H1 (cell line): ENCODE measurements at regions not wholly inside any gene's neighbourhood (a gene's known extent, or its start where the extent isn't known, plus 50 kb on each side); places are given as distances from the start of the nearest gene placed in this dataset.

ENCODE experiments used
- CTCF ChIA-PET: fragments of 300-600 bp; sonication (Branson Sonifier 250); formaldehyde crosslinking; loops from one replicate; lab custom pipeline; 2021; ENCODE audit not compliant: partially characterized antibody; lab: Charles Lee
- POLR2A ChIA-PET: fragments of 300-600 bp; sonication (Branson Sonifier 250); formaldehyde crosslinking; loops from one replicate; lab custom pipeline; 2021; ENCODE audit warnings: inconsistent platforms; ENCODE audit not compliant: partially characterized antibody; lab: Charles Lee
- DNase-seq, 2 experiments: peaks; one replicate each; pipeline versions ENCODE4 v3.0.0 to v3.0.0-alpha.2; 2010 to 2022; ENCODE audit warnings: low spot score in 2 of 2, low read depth in 1 of 2, mixed read lengths in 1 of 2
- FAIRE-seq: peaks from 2 replicates; lab custom pipeline; 2011; peaks lifted over from hg19 to GRCh38; lab: Jason Lieb, UNC
- H2AFZ ChIP-seq: 2 replicates; pipeline ENCODE4 v1.8.1; 2012; ENCODE audit warnings: low read length, inconsistent platforms
- H2AK5ac ChIP-seq: 2 replicates; pipeline ENCODE4 v1.6.1; 2013; ENCODE audit warnings: low read depth, low read length
- H2BK120ac ChIP-seq: replicated peaks from 2 replicates; pipeline ENCODE3; 2013; ENCODE audit warnings: low read depth, low read length, inconsistent platforms
- H2BK12ac ChIP-seq: 2 replicates; pipeline ENCODE4 v1.6.1; 2013; ENCODE audit warnings: low read depth, low read length
- H2BK15ac ChIP-seq: 2 replicates; pipeline ENCODE4 v1.6.1; 2013; ENCODE audit warnings: low read length
- H2BK20ac ChIP-seq: 2 replicates; pipeline ENCODE4 v1.6.1; 2013; ENCODE audit warnings: low read length
- H2BK5ac ChIP-seq: 2 replicates; pipeline ENCODE4 v1.6.1; 2013; ENCODE audit warnings: low read depth, low read length
- H3K14ac ChIP-seq: 2 replicates; pipeline ENCODE4 v1.6.1; 2013; ENCODE audit warnings: inconsistent platforms; ENCODE audit not compliant: insufficient read length
- H3K18ac ChIP-seq: 2 replicates; pipeline ENCODE4 v1.6.1; 2013; ENCODE audit warnings: low read length; ENCODE audit errors: extremely low read depth
- H3K23ac ChIP-seq: 2 replicates; pipeline ENCODE4 v1.6.1; 2013; ENCODE audit warnings: inconsistent platforms; ENCODE audit not compliant: insufficient read length
- H3K23me2 ChIP-seq: 2 replicates; pipeline ENCODE4 v1.6.1; 2013; ENCODE audit warnings: low read depth, low read length
- H3K27ac ChIP-seq: 2 replicates; pipeline ENCODE4 v1.6.1; 2011; ENCODE audit warnings: low read depth, low read length, inconsistent platforms
- H3K27me3 ChIP-seq, 4 experiments: replicated peaks in 1 of 4; 1 replicate in 1 of 4; 2 replicates in 3 of 4; pipeline versions ENCODE4 v1.6.1 to v1.8.1; 2011 to 2013; ENCODE audit warnings: low read length in 3 of 4, mild to moderate bottlenecking in 3 of 4, inconsistent platforms in 2 of 4, mixed read lengths in 2 of 4, moderate library complexity in 1 of 4; ENCODE audit not compliant: control insufficient read depth in 3 of 4, insufficient read depth in 3 of 4; ENCODE audit errors: extremely low read depth in 1 of 4
- H3K36me3 ChIP-seq, 4 experiments: 2 replicates each; pipeline versions ENCODE4 v1.6.1 to v1.8.1; 2011 to 2013; ENCODE audit warnings: mild to moderate bottlenecking in 4 of 4, low read length in 3 of 4, moderate library complexity in 2 of 4, control low read depth in 1 of 4, inconsistent platforms in 1 of 4; ENCODE audit not compliant: insufficient read depth in 4 of 4, control insufficient read depth in 2 of 4
- H3K4ac ChIP-seq: replicated peaks from 2 replicates; pipeline ENCODE3; 2013; ENCODE audit warnings: low read length, low read depth, mixed read lengths, inconsistent platforms; ENCODE audit not compliant: insufficient read length
- H3K4me1 ChIP-seq, 4 experiments: replicated peaks in 1 of 4; 1 replicate in 1 of 4; 2 replicates in 3 of 4; pipeline versions ENCODE4 v1.6.1 to v1.8.1; 2011 to 2013; ENCODE audit warnings: low read length in 3 of 4, inconsistent platforms in 2 of 4, mixed read lengths in 1 of 4; ENCODE audit not compliant: insufficient read depth in 4 of 4, control insufficient read depth in 3 of 4
- H3K4me2 ChIP-seq, 2 experiments: 2 replicates each; pipeline versions ENCODE4 v1.6.1 to v1.8.1; 2011 to 2013; ENCODE audit warnings: low read depth in 2 of 2, low read length in 2 of 2, control low read depth in 1 of 2, inconsistent platforms in 1 of 2, mild to moderate bottlenecking in 1 of 2; ENCODE audit not compliant: insufficient read depth in 1 of 2
- H3K4me3 ChIP-seq, 4 experiments: fragments of 200-600, 300-600 bp in 1 of 4; sonication (generic), shearing (Covaris generic), sonication (Bioruptor Twin) in 1 of 4; 2 replicates each; pipeline versions ENCODE4 v1.5.1 to v1.8.1; 2011 to 2016; ENCODE audit warnings: low read length in 4 of 4, low read depth in 3 of 4, control low read depth in 2 of 4, inconsistent platforms in 2 of 4, mild to moderate bottlenecking in 2 of 4, mixed read lengths in 1 of 4, moderate library complexity in 1 of 4; ENCODE audit not compliant: insufficient read depth in 2 of 4; ENCODE audit errors: extremely low read depth in 1 of 4
- H3K56ac ChIP-seq: replicated peaks from 2 replicates; pipeline ENCODE3; 2013; ENCODE audit warnings: low read depth, mild to moderate bottlenecking, mixed read lengths, low read length, inconsistent platforms; ENCODE audit not compliant: insufficient read length
- H3K79me1 ChIP-seq: 2 replicates; pipeline ENCODE4 v1.6.1; 2013; ENCODE audit warnings: low read depth, low read length, control low read depth
- H3K79me2 ChIP-seq, 2 experiments: 2 replicates each; pipeline versions ENCODE4 v1.6.1 to v1.8.1; 2012 to 2013; ENCODE audit warnings: low read length in 2 of 2, mild to moderate bottlenecking in 2 of 2, inconsistent platforms in 1 of 2; ENCODE audit not compliant: insufficient read depth in 2 of 2, control insufficient read depth in 1 of 2
- H3K9ac ChIP-seq, 4 experiments: replicated peaks in 1 of 4; 1 replicate in 1 of 4; 2 replicates in 3 of 4; pipeline versions ENCODE4 v1.6.1 to v1.8.1; 2011 to 2013; ENCODE audit warnings: low read depth in 3 of 4, low read length in 3 of 4, control low read depth in 2 of 4, mild to moderate bottlenecking in 2 of 4, moderate library complexity in 2 of 4, inconsistent platforms in 1 of 4; ENCODE audit errors: extremely low read depth in 1 of 4
- H3K9me3 ChIP-seq, 2 experiments: 2 replicates each; pipeline versions ENCODE4 v1.6.1 to v1.8.1; 2012 to 2013; ENCODE audit warnings: mild to moderate bottlenecking in 2 of 2, moderate library complexity in 2 of 2, control low read depth in 1 of 2, inconsistent platforms in 1 of 2, low read depth in 1 of 2, low read length in 1 of 2, mixed read lengths in 1 of 2; ENCODE audit not compliant: insufficient read depth in 2 of 2
- H4K20me1 ChIP-seq, 2 experiments: replicated peaks in 1 of 2; 2 replicates each; pipeline versions ENCODE3 to v1.8.1; 2011 to 2013; ENCODE audit warnings: inconsistent platforms in 2 of 2, low read length in 2 of 2, mild to moderate bottlenecking in 1 of 2; ENCODE audit not compliant: insufficient read depth in 2 of 2, control insufficient read depth in 1 of 2
- H4K5ac ChIP-seq: 2 replicates; pipeline ENCODE4 v1.6.1; 2013; ENCODE audit warnings: low read length, low read depth, mixed read lengths, inconsistent platforms; ENCODE audit not compliant: insufficient read length
- H4K8ac ChIP-seq: 2 replicates; pipeline ENCODE4 v1.8.0; 2013; ENCODE audit warnings: mild to moderate bottlenecking, moderate library complexity, low read length, inconsistent platforms; ENCODE audit not compliant: insufficient read depth; ENCODE audit errors: extremely low read depth
- H4K91ac ChIP-seq: replicated peaks from 2 replicates; pipeline ENCODE3; 2013; ENCODE audit warnings: low read length, mixed read lengths, inconsistent platforms; ENCODE audit not compliant: insufficient read length
- ASH2L ChIP-seq: fragments of 200-600, 300-600 bp; sonication (generic); IDR thresholded peaks from one replicate; pipeline ENCODE4 v1.7.1; 2017; ENCODE audit warnings: low read length
- BCL11A ChIP-seq, 2 experiments: IDR thresholded peaks; one replicate each; pipeline ENCODE4 v1.6.1; 2011; ENCODE audit warnings: low read depth in 2 of 2, low read length in 2 of 2, mild to moderate bottlenecking in 2 of 2
- HDAC6 ChIP-seq: IDR thresholded peaks from one replicate; pipeline ENCODE4 v1.7.1; 2012; ENCODE audit warnings: low read depth, mild to moderate bottlenecking, inconsistent platforms, low read length, moderate library complexity
- JUN ChIP-seq: IDR thresholded peaks from 2 replicates; pipeline ENCODE4 v1.6.1; 2011; ENCODE audit warnings: low read depth, mild to moderate bottlenecking, improper control_type of control experiment, low read length
- POLR2AphosphoS5 ChIP-seq: IDR thresholded peaks from 2 replicates; pipeline ENCODE4 v1.6.1; 2011; ENCODE audit warnings: low read depth, low read length
- SP1 ChIP-seq: IDR thresholded peaks from 2 replicates; pipeline ENCODE4 v1.6.1; 2011; ENCODE audit warnings: low read depth, low read length
- SP2 ChIP-seq: IDR thresholded peaks from 2 replicates; pipeline ENCODE4 v1.6.1; 2012; ENCODE audit warnings: mild to moderate bottlenecking, low read length, inconsistent platforms
- TAF7 ChIP-seq: optimal IDR thresholded peaks from 2 replicates; pipeline ENCODE3; 2011; ENCODE audit warnings: low read depth, mild to moderate bottlenecking, inconsistent platforms, low read length, moderate library complexity, borderline replicate concordance
- WGBS, 2 experiments: shearing (Covaris generic) in 1 of 2; methylation state at CpG; one replicate each; pipeline versions ENCODE4 v1.1.6 to v1.1.7; 2013 to 2015; ENCODE audit warnings: low lambda C conversion rate in 2 of 2, mixed read lengths in 2 of 2, inconsistent platforms in 1 of 2, low coverage in 1 of 2, missing lambda C conversion rate in 1 of 2; ENCODE audit not compliant: insufficient replicate concordance in 2 of 2, insufficient coverage in 1 of 2, insufficient read length in 1 of 2; ENCODE audit errors: extremely low coverage in 1 of 2, missing lambda C conversion rate in 1 of 2; 5-methylcytosine and 5-hydroxymethylcytosine counted together
- TF ChIP-seq, protein P1 (sequence below), 3 experiments: IDR thresholded peaks; 1 replicate in 2 of 3; 2 replicates in 1 of 3; pipeline versions ENCODE4 v1.5.1 to v1.6.1; 2011; ENCODE audit warnings: low read length in 3 of 3, mild to moderate bottlenecking in 3 of 3, inconsistent platforms in 2 of 3, low read depth in 1 of 3, moderate library complexity in 1 of 3; ENCODE audit not compliant: insufficient read depth in 1 of 3; ENCODE audit errors: control extremely low read depth in 1 of 3

DNA sequence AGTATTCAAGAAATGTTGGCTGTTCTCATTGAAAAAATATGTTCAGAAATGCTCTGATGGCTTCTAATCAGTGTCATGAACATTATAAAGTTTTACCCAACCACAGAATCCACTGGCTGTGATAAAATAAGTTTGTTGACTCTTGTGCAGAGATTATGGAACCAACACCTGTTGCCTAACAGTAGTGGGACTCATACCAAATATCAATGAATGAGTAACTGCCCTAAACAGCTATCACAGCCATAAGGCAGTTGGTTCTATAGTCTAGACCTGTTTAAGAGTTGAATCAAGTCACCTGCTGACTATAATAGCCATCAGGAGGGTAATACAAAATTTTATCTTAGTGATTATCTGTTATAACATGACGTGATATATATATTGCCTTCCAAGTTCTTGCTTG, 168.3 kb downstream of the ATOH1 start:
- H2BK20ac ChIP-seq, result no peak overlapping the region
- H2BK120ac ChIP-seq, result no peak overlapping the region
- no peak overlapping the region for H4K5ac ChIP-seq
- H3K79me2 ChIP-seq, result no peaks in the 10 kb centered on the region
- no peak overlapping the region for H3K4me3 ChIP-seq
- H3K4me2 ChIP-seq, result no peak overlapping the region
- ChIA-PET POLR2A (no interaction called here), CTCF (interaction anchor here (0.9 to 1.7 kb wide), 2 partner anchors 10 to 56 kb away, joined by 3 to 4 read pairs; no protein-coding TSS in a partner anchor)
- no peak overlapping the region for H2BK5ac ChIP-seq
- no peaks in the 10 kb centered on the region for H4K20me1 ChIP-seq
- H2BK15ac ChIP-seq, result no peak overlapping the region
- DNase-seq (no peak), FAIRE-seq (no peak)
- no peak for TF ChIP-seq SP2
- no peak for TF ChIP-seq JUN
- no peak for TF ChIP-seq POLR2AphosphoS5
- no peak for TF ChIP-seq HDAC6
- no peak for TF ChIP-seq ASH2L
- TF ChIP-seq TAF7, result no peak
- TF ChIP-seq, protein P1, sequence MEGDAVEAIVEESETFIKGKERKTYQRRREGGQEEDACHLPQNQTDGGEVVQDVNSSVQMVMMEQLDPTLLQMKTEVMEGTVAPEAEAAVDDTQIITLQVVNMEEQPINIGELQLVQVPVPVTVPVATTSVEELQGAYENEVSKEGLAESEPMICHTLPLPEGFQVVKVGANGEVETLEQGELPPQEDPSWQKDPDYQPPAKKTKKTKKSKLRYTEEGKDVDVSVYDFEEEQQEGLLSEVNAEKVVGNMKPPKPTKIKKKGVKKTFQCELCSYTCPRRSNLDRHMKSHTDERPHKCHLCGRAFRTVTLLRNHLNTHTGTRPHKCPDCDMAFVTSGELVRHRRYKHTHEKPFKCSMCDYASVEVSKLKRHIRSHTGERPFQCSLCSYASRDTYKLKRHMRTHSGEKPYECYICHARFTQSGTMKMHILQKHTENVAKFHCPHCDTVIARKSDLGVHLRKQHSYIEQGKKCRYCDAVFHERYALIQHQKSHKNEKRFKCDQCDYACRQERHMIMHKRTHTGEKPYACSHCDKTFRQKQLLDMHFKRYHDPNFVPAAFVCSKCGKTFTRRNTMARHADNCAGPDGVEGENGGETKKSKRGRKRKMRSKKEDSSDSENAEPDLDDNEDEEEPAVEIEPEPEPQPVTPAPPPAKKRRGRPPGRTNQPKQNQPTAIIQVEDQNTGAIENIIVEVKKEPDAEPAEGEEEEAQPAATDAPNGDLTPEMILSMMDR (IDR thresholded peaks at IDR 0.05; ENCODE audit: control extremely low read depth in 1 of 3, insufficient read depth in 1 of 3, low read depth in 1 of 3, low read length in 3 of 3), result no peak
- TF ChIP-seq SP1, result no peak
- no peak for TF ChIP-seq BCL11A (IDR thresholded peaks at IDR 0.05; ENCODE audit: low read depth in 2 of 2, low read length in 2 of 2)
- no peak overlapping the region for H3K4ac ChIP-seq
- 92% methylated on average over 1 of the region's 1 CpG; no CpG with 5 or more reads in 1 of the 2 experiments for WGBS, 2 experiments
- H3K9me3 ChIP-seq, result no peaks in the 10 kb centered on the region
- no peaks in the 10 kb centered on the region for H3K79me1 ChIP-seq
- no peak overlapping the region for H2BK12ac ChIP-seq
- no peak overlapping the region for H4K8ac ChIP-seq
- no peaks in the 10 kb centered on the region for H3K27me3 ChIP-seq
- H3K27ac ChIP-seq, result no peak overlapping the region
- no peak overlapping the region for H3K18ac ChIP-seq
- no peaks in the 10 kb centered on the region for H3K23me2 ChIP-seq
- no peak overlapping the region for H3K56ac ChIP-seq
- no peak overlapping the region for H2AK5ac ChIP-seq
- no peak overlapping the region for H3K9ac ChIP-seq
- no peak overlapping the region for H3K23ac ChIP-seq
- no peaks in the 10 kb centered on the region for H3K36me3 ChIP-seq
- H4K91ac ChIP-seq, result no peak overlapping the region
- H3K14ac ChIP-seq, result no peak overlapping the region
- peaks cover 0 to 3% (median 1%) of the 10 kb centered on the region in 4 experiments; a peak in 1 of 7 replicates for H3K4me1 ChIP-seq
- no peak overlapping the region for H2AFZ ChIP-seq
